ENCODE measurements at regions not wholly inside any gene's neighbourhood (a gene's known extent, or its start where the extent isn't known, plus 50 kb on each side); places are given as distances from the start of the nearest gene placed in this dataset.

DNA sequence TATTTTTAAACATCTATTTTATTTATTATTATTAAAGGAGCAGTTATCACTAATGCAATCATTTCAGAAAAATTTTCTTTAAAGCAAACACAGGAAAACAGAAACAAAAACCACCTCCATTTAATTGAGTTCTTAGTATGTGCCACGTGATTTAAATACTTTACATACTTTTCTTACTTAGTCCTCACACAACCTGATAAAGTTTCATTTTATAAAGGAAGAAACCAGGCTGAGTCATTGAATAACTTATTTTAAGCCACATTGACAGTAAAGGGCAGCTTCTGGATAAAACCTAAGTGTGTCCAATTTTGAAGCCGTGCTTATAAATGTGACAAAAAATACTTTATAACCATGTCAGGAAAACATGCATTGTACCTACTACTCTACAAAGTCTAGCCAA, 57.1 kb upstream of the PCED1B start:
- Histone ChIP-seq H3K36me3 (replicated peaks in 1 of 2; ENCODE audit: control insufficient read depth in 1 of 2, insufficient read depth in 2 of 2, low read length in 2 of 2) (no peaks in the 10 kb centered on the region), H2AFZ (ENCODE audit: insufficient read depth, low read depth, low read length, poor library complexity, severe bottlenecking) (no peak overlapping the region)
- H3K27me3 Mint-ChIP-seq (ENCODE audit: low read depth in 3 of 3): peaks cover 0 to 3% (median 2%) of the 10 kb centered on the region in 3 donors

DNA sequence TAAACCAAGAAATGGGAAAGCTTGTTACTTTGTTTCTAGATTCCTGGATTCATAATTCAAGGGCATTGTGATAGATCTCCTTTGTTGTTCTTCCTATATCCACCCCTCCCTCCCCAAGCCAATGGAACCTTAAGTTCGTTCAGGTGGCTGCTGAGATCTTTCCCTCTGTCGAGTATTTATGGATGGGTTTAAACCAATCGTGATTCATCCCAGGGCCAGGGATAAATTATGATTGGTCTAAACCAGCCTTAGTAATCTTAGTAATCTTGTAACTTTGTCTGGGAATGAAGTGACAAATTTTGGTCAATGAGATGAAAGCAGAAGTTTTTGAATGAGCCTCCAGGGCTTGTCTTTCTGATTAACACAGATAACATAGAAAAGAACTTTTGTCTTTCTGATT, 56.1 kb upstream of the PCED1B start:
- no peaks in the 10 kb centered on the region for H3K36me3 ChIP-seq (replicated peaks in 1 of 2; ENCODE audit: control insufficient read depth in 1 of 2, insufficient read depth in 2 of 2, low read length in 2 of 2)
- Mint-ChIP-seq H3K9me3 (no peaks in the 10 kb centered on the region), H3K27ac (peak overlapping the region in 1 of 7 donors; percentile 13), H3K4me3 (no peak overlapping the region), H3K36me3 (no peaks in the 10 kb centered on the region), H3K4me1 (peaks cover 3% of the 10 kb centered on the region), H3K27me3 (ENCODE audit: low read depth in 3 of 3) (peaks cover 2 to 3% (median 2%) of the 10 kb centered on the region in 3 donors)
- H3K27me3 ChIP-seq (ENCODE audit: control insufficient read depth in 2 of 2, insufficient read depth in 2 of 2, low read length in 2 of 2): no peaks in the 10 kb centered on the region
- H3K4me3 ChIP-seq (replicated peaks in 1 of 3; ENCODE audit: low read depth in 2 of 3, low read length in 3 of 3): no peak overlapping the region
- no peaks in the 10 kb centered on the region for H4K20me1 ChIP-seq (ENCODE audit: insufficient read depth, low read length)
- H3K4me2 ChIP-seq (replicated peaks; ENCODE audit: extremely low read depth, low read length, poor library complexity, severe bottlenecking): no peak overlapping the region
- intact Hi-C loops (cut with micrococcal nuclease): loop anchor here in 1 of 2 donors (10.0 kb wide), 1 partner anchor 899 kb away; no protein-coding TSS in a partner anchor
- no peak for TF ChIP-seq CTCF (IDR thresholded peaks at IDR 0.05)
- WGBS (ENCODE audit: insufficient coverage): 80% methylated on average over 1 of the region's 3 CpGs
- H3K79me2 ChIP-seq (ENCODE audit: insufficient read depth, low read length): no peaks in the 10 kb centered on the region
- no peak overlapping the region for H3K9ac ChIP-seq (ENCODE audit: insufficient read depth, low read length, poor library complexity, severe bottlenecking)
- no peak overlapping the region for H3K27ac ChIP-seq (ENCODE audit: low read depth in 1 of 2, low read length in 2 of 2)
- H2AFZ ChIP-seq (ENCODE audit: insufficient read depth, low read depth, low read length, poor library complexity, severe bottlenecking): no peak overlapping the region
- no peaks in the 10 kb centered on the region for H3K9me3 ChIP-seq (replicated peaks in 1 of 2; ENCODE audit: control insufficient read depth in 1 of 2, insufficient read depth in 1 of 2, low read length in 2 of 2)
- DNase-seq: no peak
- H3K4me1 ChIP-seq (ENCODE audit: control insufficient read depth in 1 of 2, insufficient read depth in 2 of 2, low read length in 2 of 2): no peaks in the 10 kb centered on the region

More for the DNA sequence above, 57.1 kb upstream of the PCED1B start:
- H3K4me1 Mint-ChIP-seq: peaks cover 3% of the 10 kb centered on the region
- no peaks in the 10 kb centered on the region for H3K36me3 Mint-ChIP-seq
- H3K4me1 ChIP-seq (ENCODE audit: control insufficient read depth in 1 of 2, insufficient read depth in 2 of 2, low read length in 2 of 2): no peaks in the 10 kb centered on the region
- no peak overlapping the region for H3K4me3 ChIP-seq (replicated peaks in 1 of 3; ENCODE audit: low read depth in 2 of 3, low read length in 3 of 3)
- H4K20me1 ChIP-seq (ENCODE audit: insufficient read depth, low read length): no peaks in the 10 kb centered on the region
- WGBS (ENCODE audit: insufficient coverage): 80% methylated on average over 1 of the region's 2 CpGs
- H3K27ac Mint-ChIP-seq: no peak overlapping the region
- H3K27me3 ChIP-seq (ENCODE audit: control insufficient read depth in 2 of 2, insufficient read depth in 2 of 2, low read length in 2 of 2): no peaks in the 10 kb centered on the region
- no peaks in the 10 kb centered on the region for H3K9me3 ChIP-seq (replicated peaks in 1 of 2; ENCODE audit: control insufficient read depth in 1 of 2, insufficient read depth in 1 of 2, low read length in 2 of 2)
- no peak overlapping the region for H3K4me2 ChIP-seq (replicated peaks; ENCODE audit: extremely low read depth, low read length, poor library complexity, severe bottlenecking)
- intact Hi-C loops (cut with micrococcal nuclease): loop anchor here in 1 of 2 donors (10.0 kb wide), 1 partner anchor 897 kb away; no protein-coding TSS in a partner anchor
- no peaks in the 10 kb centered on the region for H3K79me2 ChIP-seq (ENCODE audit: insufficient read depth, low read length)
- H3K27ac ChIP-seq (ENCODE audit: low read depth in 1 of 2, low read length in 2 of 2): no peak overlapping the region
- no peak overlapping the region for H3K9ac ChIP-seq (ENCODE audit: insufficient read depth, low read length, poor library complexity, severe bottlenecking)
- DNase-seq: no peak
- TF ChIP-seq CTCF (IDR thresholded peaks at IDR 0.05): no peak
- peaks cover 0 to 2% (median 0%) of the 10 kb centered on the region in 7 donors for H3K9me3 Mint-ChIP-seq
- no peak overlapping the region for H3K4me3 Mint-ChIP-seq

Measured in CD14-positive monocyte (primary cell).